ENCODE measurements at regions not wholly inside any gene's neighbourhood (a gene's known extent, or its start where the extent isn't known, plus 50 kb on each side); places are given as distances from the start of the nearest gene placed in this dataset.

- Histone ChIP-seq H3K27me3 (ENCODE audit: control insufficient read depth, insufficient read depth, low read length) (no peaks in the 10 kb centered on the region), H2AK9ac (replicated peaks; ENCODE audit: low read depth, low read length, poor library complexity) (no peak overlapping the region), H2BK120ac (ENCODE audit: low read depth, low read length) (no peak overlapping the region), H4K8ac (ENCODE audit: low read depth in 2 of 2, low read length in 2 of 2) (no peak overlapping the region), H3K14ac (replicated peaks; ENCODE audit: low read depth, low read length) (no peak overlapping the region), H3K23ac (ENCODE audit: low read depth, low read length) (no peak overlapping the region), H4K91ac (ENCODE audit: insufficient read depth, low read depth, low read length) (no peak overlapping the region), H3K4me3 (ENCODE audit: insufficient read depth, low read depth, low read length) (no peak overlapping the region), H3K27ac (ENCODE audit: insufficient read depth, low read length) (no peak overlapping the region), H3K4me1 (ENCODE audit: control insufficient read depth, insufficient read depth, low read length) (no peaks in the 10 kb centered on the region), H3K56ac (ENCODE audit: extremely low read depth, insufficient read depth, low read length) (no peak overlapping the region), H3K18ac (ENCODE audit: low read depth, low read length) (no peak overlapping the region), H3K4me2 (ENCODE audit: low read depth, low read length) (no peak overlapping the region), H3K36me3 (ENCODE audit: control insufficient read depth, insufficient read depth, low read length) (no peaks in the 10 kb centered on the region), H3K79me1 (ENCODE audit: low read depth in 1 of 2, low read length in 2 of 2) (no peaks in the 10 kb centered on the region), H3K9me1 (ENCODE audit: insufficient read depth, low read length) (no peaks in the 10 kb centered on the region), H3K9me3 (ENCODE audit: control insufficient read depth, insufficient read depth, low read length) (no peaks in the 10 kb centered on the region), H4K20me1 (ENCODE audit: insufficient read depth, low read length) (no peaks in the 10 kb centered on the region), H3K4ac (ENCODE audit: low read depth, low read length) (no peak overlapping the region), H2AK5ac (ENCODE audit: low read depth, low read length) (no peak overlapping the region), H2AFZ (replicated peaks; ENCODE audit: low read length, poor library complexity) (no peak overlapping the region), H4K5ac (ENCODE audit: low read depth, low read length) (no peak overlapping the region), H2BK15ac (ENCODE audit: low read depth, low read length) (no peak overlapping the region), H3K9ac (ENCODE audit: low read depth, low read length) (no peak overlapping the region), H2BK20ac (ENCODE audit: low read depth, low read length) (no peak overlapping the region), H2BK5ac (ENCODE audit: low read depth, low read length, poor library complexity, severe bottlenecking) (no peak overlapping the region)
- BruUV-seq (replicated peaks): no TSS peak
- DNase-seq (no peak), ATAC-seq (ENCODE audit: low read depth) (no peak)
- dilution Hi-C loops (cut with HindIII; ENCODE audit: low sequenced_read_pairs, unreplicated experiment): no loop called here
- in situ Hi-C loops (cut with MboI; ENCODE audit: low sequenced_read_pairs): no loop called here
- CTCF ChIA-PET: no interaction called here
- POLR2A ChIA-PET (ENCODE audit: unreplicated experiment): no interaction called here
- intact Hi-C loops (cut with micrococcal nuclease): no loop called here
- TF ChIP-seq RFX5 (IDR thresholded peaks at IDR 0.05; ENCODE audit: low read depth, low read length) (no peak), CTCF (conservative IDR thresholded peaks at IDR 0.05; ENCODE audit: low read depth, low read length) (no peak), FOS (IDR thresholded peaks at IDR 0.05; ENCODE audit: low read depth, low read length) (no peak), BHLHE40 (IDR thresholded peaks at IDR 0.05; ENCODE audit: low read depth, low read length) (no peak), CHD1 (IDR thresholded peaks at IDR 0.05; ENCODE audit: low read depth, low read length) (no peak), NFE2L2 (IDR thresholded peaks at IDR 0.05; ENCODE audit: low read depth, low read length) (no peak), MAZ (IDR thresholded peaks at IDR 0.05; ENCODE audit: borderline replicate concordance, low read depth, low read length) (no peak), MXI1 (IDR thresholded peaks at IDR 0.05; ENCODE audit: borderline replicate concordance, low read depth, low read length) (no peak), USF2 (IDR thresholded peaks at IDR 0.05; ENCODE audit: low read depth, low read length) (no peak), MAFK (IDR thresholded peaks at IDR 0.05; ENCODE audit: low read depth, low read length) (no peak), RCOR1 (IDR thresholded peaks at IDR 0.05; ENCODE audit: insufficient replicate concordance, low read length) (no peak), RAD21 (IDR thresholded peaks at IDR 0.05; ENCODE audit: low read length) (no peak), ELK1 (IDR thresholded peaks at IDR 0.05; ENCODE audit: borderline replicate concordance, low read depth, low read length) (no peak), POLR2A (IDR thresholded peaks at IDR 0.05; ENCODE audit: low read depth, low read length) (no peak)
- WGBS, 2 experiments (ENCODE audit: extremely low coverage in 2 of 2, insufficient read length in 1 of 2): no CpG with 5 or more reads among the region's 4 CpGs
Measured at GRCh38 chr10:108989976-108990375, 933.3 kb downstream of the XPNPEP1 start.

All from IMR-90 (cell line).